ENCODE measurements at regions not wholly inside any gene's neighbourhood (a gene's known extent, or its start where the extent isn't known, plus 50 kb on each side); places are given as distances from the start of the nearest gene placed in this dataset.

- Histone ChIP-seq H3K27me3 (ENCODE audit: insufficient read depth, low read length, poor library complexity, severe bottlenecking) (no peaks in the 10 kb centered on the region), H3K36me3 (ENCODE audit: insufficient read depth, low read length) (no peaks in the 10 kb centered on the region), H3K27ac (ENCODE audit: low read depth, low read length) (no peak overlapping the region), H3K4me1 (ENCODE audit: insufficient read depth, low read length) (no peaks in the 10 kb centered on the region), H3K4me3 (ENCODE audit: low read length) (no peak overlapping the region), H3K9me3 (ENCODE audit: low read length) (no peaks in the 10 kb centered on the region)
- POLR2A ChIA-PET: no interaction called here
- DNase-seq: no peak
- Mint-ChIP-seq H3K36me3 (no peaks in the 10 kb centered on the region), H3K4me1 (no peaks in the 10 kb centered on the region), H3K27ac (no peak overlapping the region), H3K4me3 (no peak overlapping the region), H3K27me3 (peaks cover 11 to 49% of the 10 kb centered on the region in 2 donors), H3K9me3 (peaks cover 0 to 4% (median 0%) of the 10 kb centered on the region in 5 donors)
- CTCF ChIA-PET: interaction anchor here (1.1 to 1.2 kb wide), 2 partner anchors 9 to 254 kb away, joined by 3 read pairs; no protein-coding TSS in a partner anchor
Measured at GRCh38 chr15:39326306-39326975, 254.4 kb upstream of the THBS1 start.

GRCh38 chr15:39327005-39327730 lies 253.7 kb upstream of the THBS1 start:
- ChIA-PET POLR2A (no interaction called here), CTCF (interaction anchor here (1.1 to 1.2 kb wide), 2 partner anchors 8 to 253 kb away, joined by 3 read pairs; no protein-coding TSS in a partner anchor)
- Mint-ChIP-seq H3K36me3 (no peaks in the 10 kb centered on the region), H3K4me3 (no peak overlapping the region), H3K4me1 (no peaks in the 10 kb centered on the region), H3K27ac (no peak overlapping the region), H3K9me3 (peaks cover 0 to 4% (median 0%) of the 10 kb centered on the region in 5 donors), H3K27me3 (peaks cover 11 to 49% of the 10 kb centered on the region in 2 donors)
- Histone ChIP-seq H3K4me1 (ENCODE audit: insufficient read depth, low read length) (no peaks in the 10 kb centered on the region), H3K9me3 (ENCODE audit: low read length) (no peaks in the 10 kb centered on the region), H3K27ac (ENCODE audit: low read depth, low read length) (no peak overlapping the region), H3K36me3 (ENCODE audit: insufficient read depth, low read length) (no peaks in the 10 kb centered on the region), H3K27me3 (ENCODE audit: insufficient read depth, low read length, poor library complexity, severe bottlenecking) (no peaks in the 10 kb centered on the region), H3K4me3 (ENCODE audit: low read length) (no peak overlapping the region)
- no peak for DNase-seq

DNA sequence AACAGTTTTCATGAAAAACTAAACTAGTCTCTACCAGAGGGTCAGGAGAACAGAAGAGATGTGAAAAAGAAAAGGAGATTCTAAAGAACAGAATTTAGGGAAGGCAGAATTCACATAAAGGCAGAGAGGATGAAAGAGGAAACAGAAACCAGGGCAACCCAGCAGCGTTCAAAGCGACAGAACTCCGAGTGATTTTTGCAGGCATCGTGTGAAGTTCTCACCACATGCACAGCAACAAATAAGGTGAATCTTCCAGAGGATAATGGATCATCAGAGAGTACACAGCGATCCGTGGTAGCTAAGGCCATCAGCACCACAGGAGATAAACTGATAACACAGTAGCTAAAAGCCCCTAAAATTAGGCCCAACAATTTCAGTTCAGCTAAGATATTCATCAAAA lies 250.8 kb upstream of the THBS1 start:
- Histone ChIP-seq H3K4me3 (ENCODE audit: low read length) (no peak overlapping the region), H3K36me3 (ENCODE audit: insufficient read depth, low read length) (no peaks in the 10 kb centered on the region), H3K4me1 (ENCODE audit: insufficient read depth, low read length) (no peaks in the 10 kb centered on the region), H3K9me3 (ENCODE audit: low read length) (no peaks in the 10 kb centered on the region), H3K27ac (ENCODE audit: low read depth, low read length) (no peak overlapping the region), H3K27me3 (ENCODE audit: insufficient read depth, low read length, poor library complexity, severe bottlenecking) (no peaks in the 10 kb centered on the region)
- Mint-ChIP-seq H3K9me3 (peaks cover 0 to 2% (median 0%) of the 10 kb centered on the region in 5 donors), H3K36me3 (no peaks in the 10 kb centered on the region), H3K4me3 (no peak overlapping the region), H3K27me3 (peaks cover 6 to 37% of the 10 kb centered on the region in 2 donors), H3K27ac (no peak overlapping the region), H3K4me1 (no peaks in the 10 kb centered on the region)
- CTCF ChIA-PET: no interaction called here
- POLR2A ChIA-PET: no interaction called here
- DNase-seq: no peak

DNA sequence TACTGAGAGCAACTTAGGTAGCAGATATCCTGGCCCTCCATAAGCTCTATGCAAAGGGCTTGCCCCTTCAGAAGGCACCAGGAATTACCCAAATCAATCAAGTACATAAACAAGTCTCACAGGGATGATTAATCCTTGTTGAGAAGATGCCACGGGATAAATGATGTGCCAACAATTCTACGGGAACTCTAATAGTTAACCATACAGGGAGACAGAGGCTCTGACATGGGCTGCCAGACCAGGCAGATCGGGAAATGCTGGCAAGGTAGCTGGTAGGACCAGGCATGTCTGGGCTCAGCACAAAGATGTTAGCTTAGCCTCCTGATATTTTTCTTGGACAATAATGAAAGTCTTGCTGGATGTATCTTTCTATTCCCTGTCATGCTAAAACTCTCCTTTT lies 249.3 kb upstream of the THBS1 start:
- no peaks in the 10 kb centered on the region for H3K4me1 ChIP-seq (ENCODE audit: insufficient read depth, low read length)

GRCh38 chr15:39332846-39333245 lies 248.0 kb upstream of the THBS1 start:
- DNase-seq: no peak
- no peak overlapping the region for H3K27ac Mint-ChIP-seq
- Histone ChIP-seq H3K9me3 (ENCODE audit: low read length) (no peaks in the 10 kb centered on the region), H3K36me3 (ENCODE audit: insufficient read depth, low read length) (no peaks in the 10 kb centered on the region), H3K4me3 (ENCODE audit: low read length) (no peak overlapping the region), H3K27ac (ENCODE audit: low read depth, low read length) (no peak overlapping the region), H3K4me1 (ENCODE audit: insufficient read depth, low read length) (no peaks in the 10 kb centered on the region), H3K27me3 (ENCODE audit: insufficient read depth, low read length, poor library complexity, severe bottlenecking) (no peaks in the 10 kb centered on the region)
- peaks cover 0 to 2% (median 0%) of the 10 kb centered on the region in 5 donors for H3K9me3 Mint-ChIP-seq
- H3K27me3 Mint-ChIP-seq: peaks cover 9 to 21% of the 10 kb centered on the region in 2 donors
- H3K4me1 Mint-ChIP-seq: no peaks in the 10 kb centered on the region
- H3K4me3 Mint-ChIP-seq: no peak overlapping the region
- H3K36me3 Mint-ChIP-seq: no peaks in the 10 kb centered on the region
- POLR2A ChIA-PET: no interaction called here
- CTCF ChIA-PET: no interaction called here

More for the DNA sequence above, 249.3 kb upstream of the THBS1 start:
- no peaks in the 10 kb centered on the region for H3K4me1 Mint-ChIP-seq
- ChIA-PET CTCF (no interaction called here), POLR2A (no interaction called here)
- no peak for DNase-seq
- no peaks in the 10 kb centered on the region for H3K27me3 ChIP-seq (ENCODE audit: insufficient read depth, low read length, poor library complexity, severe bottlenecking)
- no peak overlapping the region for H3K4me3 ChIP-seq (ENCODE audit: low read length)
- H3K27ac Mint-ChIP-seq: no peak overlapping the region
- peaks cover 0 to 2% (median 0%) of the 10 kb centered on the region in 5 donors for H3K9me3 Mint-ChIP-seq
- no peaks in the 10 kb centered on the region for H3K9me3 ChIP-seq (ENCODE audit: low read length)
- H3K4me3 Mint-ChIP-seq: no peak overlapping the region
- no peaks in the 10 kb centered on the region for H3K36me3 Mint-ChIP-seq
- no peak overlapping the region for H3K27ac ChIP-seq (ENCODE audit: low read depth, low read length)
- no peaks in the 10 kb centered on the region for H3K36me3 ChIP-seq (ENCODE audit: insufficient read depth, low read length)
- peaks cover 6 to 27% of the 10 kb centered on the region in 2 donors for H3K27me3 Mint-ChIP-seq

DNA sequence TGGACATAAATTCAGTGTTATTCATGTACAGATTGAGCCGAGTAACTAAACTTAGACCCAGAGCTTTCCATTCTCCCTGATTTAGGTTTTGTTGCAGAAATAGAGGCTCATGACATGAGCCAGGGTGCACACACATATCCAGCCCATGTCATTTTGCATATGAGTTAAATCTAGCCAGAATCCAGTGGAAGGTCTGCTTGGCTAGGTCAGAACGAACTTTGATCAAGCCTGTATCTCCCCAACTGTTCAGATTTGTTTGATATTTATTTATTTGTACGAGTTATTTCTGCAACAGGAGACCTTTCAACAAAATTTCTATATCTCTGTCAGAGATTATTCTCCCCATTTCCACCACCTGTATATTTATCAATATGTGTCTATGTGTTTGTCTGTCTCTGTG lies 247.5 kb upstream of the THBS1 start:
- no peaks in the 10 kb centered on the region for H3K36me3 Mint-ChIP-seq
- no peaks in the 10 kb centered on the region for H3K36me3 ChIP-seq (ENCODE audit: insufficient read depth, low read length)
- no peak overlapping the region for H3K4me3 Mint-ChIP-seq
- no peak overlapping the region for H3K27ac Mint-ChIP-seq
- H3K9me3 ChIP-seq (ENCODE audit: low read length): no peaks in the 10 kb centered on the region
- H3K27ac ChIP-seq (ENCODE audit: low read depth, low read length): no peak overlapping the region
- CTCF ChIA-PET: no interaction called here
- no peaks in the 10 kb centered on the region for H3K27me3 ChIP-seq (ENCODE audit: insufficient read depth, low read length, poor library complexity, severe bottlenecking)
- peaks cover 0 to 2% (median 0%) of the 10 kb centered on the region in 5 donors for H3K9me3 Mint-ChIP-seq
- POLR2A ChIA-PET: no interaction called here
- no peak overlapping the region for H3K4me3 ChIP-seq (ENCODE audit: low read length)
- H3K4me1 ChIP-seq (ENCODE audit: insufficient read depth, low read length): no peaks in the 10 kb centered on the region
- DNase-seq: no peak
- H3K4me1 Mint-ChIP-seq: no peaks in the 10 kb centered on the region
- H3K27me3 Mint-ChIP-seq: peaks cover 10 to 23% of the 10 kb centered on the region in 2 donors

GRCh38 chr15:39333896-39334295 lies 247.0 kb upstream of the THBS1 start:
- peaks cover 0 to 2% (median 0%) of the 10 kb centered on the region in 5 donors for H3K9me3 Mint-ChIP-seq
- Histone ChIP-seq H3K27me3 (ENCODE audit: insufficient read depth, low read length, poor library complexity, severe bottlenecking) (no peaks in the 10 kb centered on the region), H3K4me3 (ENCODE audit: low read length) (no peak overlapping the region), H3K27ac (ENCODE audit: low read depth, low read length) (no peak overlapping the region), H3K9me3 (ENCODE audit: low read length) (no peaks in the 10 kb centered on the region), H3K4me1 (ENCODE audit: insufficient read depth, low read length) (no peaks in the 10 kb centered on the region), H3K36me3 (ENCODE audit: insufficient read depth, low read length) (no peaks in the 10 kb centered on the region)
- H3K36me3 Mint-ChIP-seq: no peaks in the 10 kb centered on the region
- DNase-seq: no peak
- H3K4me3 Mint-ChIP-seq: no peak overlapping the region
- H3K27ac Mint-ChIP-seq: no peak overlapping the region
- POLR2A ChIA-PET: no interaction called here
- H3K4me1 Mint-ChIP-seq: no peaks in the 10 kb centered on the region
- CTCF ChIA-PET: no interaction called here
- peaks cover 10 to 19% of the 10 kb centered on the region in 2 donors for H3K27me3 Mint-ChIP-seq

- Mint-ChIP-seq H3K27ac (no peak overlapping the region), H3K4me1 (no peaks in the 10 kb centered on the region), H3K27me3 (peaks cover 4 to 21% of the 10 kb centered on the region in 2 donors), H3K9me3 (peaks cover 0 to 2% (median 0%) of the 10 kb centered on the region in 5 donors), H3K36me3 (no peaks in the 10 kb centered on the region), H3K4me3 (no peak overlapping the region)
- POLR2A ChIA-PET: no interaction called here
- no peaks in the 10 kb centered on the region for H3K4me1 ChIP-seq (ENCODE audit: insufficient read depth, low read length)
- no peaks in the 10 kb centered on the region for H3K27me3 ChIP-seq (ENCODE audit: insufficient read depth, low read length, poor library complexity, severe bottlenecking)
- CTCF ChIA-PET: no interaction called here
- H3K27ac ChIP-seq (ENCODE audit: low read depth, low read length): no peak overlapping the region
- no peaks in the 10 kb centered on the region for H3K36me3 ChIP-seq (ENCODE audit: insufficient read depth, low read length)
- no peaks in the 10 kb centered on the region for H3K9me3 ChIP-seq (ENCODE audit: low read length)
- no peak overlapping the region for H3K4me3 ChIP-seq (ENCODE audit: low read length)
- no peak for DNase-seq
Measured at GRCh38 chr15:39336926-39337325, 244.0 kb upstream of the THBS1 start.
